RWPE1 (cell line): ENCODE measurements at regions not wholly inside any gene's neighbourhood (a gene's known extent, or its start where the extent isn't known, plus 50 kb on each side); places are given as distances from the start of the nearest gene placed in this dataset.

Experiments
- CTCF ChIA-PET: fragments of 350-600 bp; sonication (Branson Sonifier 250); formaldehyde crosslinking; extraction: SDS; loops from one replicate; lab custom pipeline; 2021; lab: Yijun Ruan, JAX
- POLR2A ChIA-PET: fragments of 400-600 bp; formaldehyde crosslinking; extraction: SDS; loops from one replicate; lab custom pipeline; 2020; ENCODE audit warnings: antibody characterized with exemption; ENCODE audit not compliant: low non-redundant PET; lab: Yijun Ruan, JAX
- DNase-seq: peaks from one replicate; pipeline ENCODE4 v3.0.0; 2012; ENCODE audit warnings: low spot score
- H3K27ac ChIP-seq: fragments of 450-650 bp; 2 replicates; pipeline ENCODE4 v1.5.1; 2017
- CTCF ChIP-seq: fragments of 450-650 bp; conservative IDR thresholded peaks from 2 replicates; pipeline ENCODE4 v1.5.1; 2017; ENCODE audit warnings: low read depth, mild to moderate bottlenecking

- no peak for TF ChIP-seq CTCF
These were observed 335.3 kb downstream of the CNTNAP4 start for GRCh38 chr16:76612497-76612896.

GRCh38 chr16:76614269-76614668 lies 337.1 kb downstream of the CNTNAP4 start:
- no peak for TF ChIP-seq CTCF
- no peak for DNase-seq
- POLR2A ChIA-PET = no interaction called here
- H3K27ac ChIP-seq = no peak overlapping the region
- CTCF ChIA-PET = interaction anchor here (1.0 kb wide), 1 partner anchor 39 kb away, joined by 3 read pairs; no protein-coding TSS in a partner anchor

More at GRCh38 chr16:76612497-76612896, 335.3 kb downstream of the CNTNAP4 start:
- CTCF ChIA-PET = interaction anchor here (0.6 kb wide), 1 partner anchor 1149 kb away, joined by 4 read pairs; no protein-coding TSS in a partner anchor
- H3K27ac ChIP-seq = no peak overlapping the region
- POLR2A ChIA-PET = no interaction called here
- DNase-seq = no peak

- H3K27ac ChIP-seq = no peak overlapping the region
- CTCF ChIA-PET = interaction anchor here (0.8 kb wide), 1 partner anchor 809 kb away, joined by 3 read pairs; no protein-coding TSS in a partner anchor
- no peak for DNase-seq
- POLR2A ChIA-PET = no interaction called here
- TF ChIP-seq CTCF = no peak
These were observed 345.7 kb downstream of the CNTNAP4 start for GRCh38 chr16:76622876-76623275.

- ChIA-PET CTCF (no interaction called here), POLR2A (no interaction called here)
- TF ChIP-seq CTCF = no peak
- no peak for DNase-seq
- no peak overlapping the region for H3K27ac ChIP-seq
These were observed 357.9 kb downstream of the CNTNAP4 start for GRCh38 chr16:76634847-76635697.

- peak; percentile 18 for DNase-seq
- POLR2A ChIA-PET = no interaction called here
- TF ChIP-seq CTCF = no peak; the same call in 1 of the 2 replicates
- no peak overlapping the region for H3K27ac ChIP-seq
- CTCF ChIA-PET = interaction anchor here (0.5 kb wide), 1 partner anchor 12 kb away, joined by 4 read pairs; no protein-coding TSS in a partner anchor
These were observed 362.6 kb downstream of the CNTNAP4 start for GRCh38 chr16:76639685-76640289.

DNA sequence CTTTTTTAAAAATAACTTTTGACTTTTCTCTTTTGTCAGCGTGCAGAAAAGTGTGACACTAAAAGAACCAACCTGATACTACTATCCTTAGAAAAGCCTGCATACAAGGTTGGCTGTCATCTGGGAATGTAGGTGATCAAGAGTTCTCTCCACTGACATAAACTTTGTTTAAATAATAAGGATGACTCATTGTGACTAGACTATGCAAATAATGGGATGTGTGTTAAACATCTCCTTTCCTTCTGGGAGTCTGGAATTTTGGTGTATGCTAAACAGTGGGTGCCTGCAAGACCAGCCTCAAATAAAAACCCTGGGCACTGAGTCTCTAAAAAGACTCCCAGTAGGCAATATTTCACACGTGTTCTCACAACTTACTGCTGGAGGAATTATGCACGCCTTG lies 373.4 kb downstream of the CNTNAP4 start:
- ChIA-PET CTCF (no interaction called here), POLR2A (no interaction called here)
- peak; percentile 30 for DNase-seq
- H3K27ac ChIP-seq = no peak overlapping the region
- no peak for TF ChIP-seq CTCF
